Stomach (tissue), 4 donors: ENCODE measurements at regions not wholly inside any gene's neighbourhood (a gene's known extent, or its start where the extent isn't known, plus 50 kb on each side); places are given as distances from the start of the nearest gene placed in this dataset.

Experiments
- CTCF ChIP-seq, 7 experiments: fragments of 450-650 bp in 4 of 7; fragments of 200-600 bp in 3 of 7; sonication (generic) in 3 of 7; IDR thresholded peaks; one replicate each; pipeline ENCODE4 v1.5.1; 2016 to 2019; ENCODE audit warnings: antibody characterized with exemption in 7 of 7, control low read depth in 2 of 7, mild to moderate bottlenecking in 1 of 7
- EP300 ChIP-seq: sonication (generic); formaldehyde crosslinking; IDR thresholded peaks from one replicate; pipeline ENCODE4 v1.6.1; 2017; ENCODE audit warnings: antibody characterized with exemption
- POLR2A ChIP-seq, 4 donors: fragments of 450-650 bp; IDR thresholded peaks; one replicate each; pipeline ENCODE4 v1.6.1; 2016; ENCODE audit warnings: antibody characterized with exemption in 4 of 4, control low read depth in 2 of 4, mild to moderate bottlenecking in 1 of 4, moderate library complexity in 1 of 4
- POLR2AphosphoS5 ChIP-seq, 3 donors: sonication (generic); formaldehyde crosslinking; IDR thresholded peaks; one replicate each; pipeline ENCODE4 v1.6.1; 2016; ENCODE audit warnings: antibody characterized with exemption in 3 of 3

GRCh38 chr2:33836628-33837027 is 237.5 kb upstream of the FAM98A start:
- TF ChIP-seq CTCF (IDR thresholded peaks at IDR 0.05): no peak
- no peak for TF ChIP-seq EP300
- TF ChIP-seq POLR2AphosphoS5 (IDR thresholded peaks at IDR 0.05): no peak
- no peak for TF ChIP-seq POLR2A (IDR thresholded peaks at IDR 0.05)
